GM19455 (cell line): ENCODE measurements at regions not wholly inside any gene's neighbourhood (a gene's known extent, or its start where the extent isn't known, plus 50 kb on each side); places are given as distances from the start of the nearest gene placed in this dataset.

Experiments used
- ATAC-seq: cut with Tn5 transposase; IDR thresholded peaks from one replicate; pipeline ENCODE4 v1.9.1; 2021; ENCODE audit not compliant: unreplicated experiment

DNA sequence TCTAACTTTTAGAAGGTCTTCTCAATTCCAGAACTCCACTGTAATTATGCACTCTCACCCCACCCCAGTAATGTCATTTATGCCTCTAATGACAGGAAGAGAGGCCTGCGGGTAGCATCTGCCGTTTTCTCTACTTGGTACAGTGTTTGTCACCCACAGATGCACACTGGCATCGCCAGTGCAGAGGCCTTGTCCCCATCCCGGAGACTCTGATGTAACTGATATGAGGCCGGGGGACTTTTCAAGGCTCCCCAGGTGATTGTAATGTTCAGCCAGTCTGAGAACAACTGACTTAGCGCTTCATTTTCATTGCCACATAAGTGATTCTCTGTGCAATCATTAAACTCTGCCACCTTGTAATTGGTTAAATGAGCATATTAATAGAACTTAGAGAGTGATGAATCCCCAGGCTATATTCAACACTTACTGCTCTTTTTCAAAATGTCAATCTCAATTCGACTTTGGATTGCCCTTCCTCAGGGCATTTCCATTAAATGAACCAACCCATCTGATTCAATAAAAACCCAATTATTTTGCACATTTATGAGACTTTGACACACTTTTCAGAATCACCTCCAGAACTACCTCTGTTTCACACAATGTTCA lies 113.2 kb downstream of the HERPUD2 start:
- no peak for ATAC-seq

DNA sequence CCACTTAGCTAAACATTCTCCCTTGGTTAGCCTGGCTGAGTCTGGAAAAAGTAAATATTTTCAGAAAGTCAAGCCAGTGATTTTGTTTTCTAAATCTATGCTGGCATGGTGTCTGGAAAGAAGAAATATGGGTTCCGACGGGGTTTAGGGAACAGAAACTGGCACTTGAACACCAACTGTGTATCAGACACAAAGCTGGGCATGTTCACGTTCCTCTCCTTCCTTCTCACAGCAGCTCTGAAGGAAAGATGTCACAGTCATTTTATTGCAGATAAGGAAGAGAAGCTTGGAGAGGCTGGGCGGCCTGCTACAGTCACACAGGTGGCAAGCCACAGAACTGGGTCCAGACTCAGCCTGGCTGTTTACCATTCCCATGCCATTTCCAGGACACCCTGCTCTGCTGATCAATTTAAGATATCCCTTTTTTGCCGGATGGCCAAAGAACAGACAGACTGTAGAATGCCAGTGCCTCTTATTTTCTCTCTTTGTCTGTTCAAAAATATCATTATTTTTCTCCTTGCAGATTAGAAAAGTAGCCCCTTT lies 118.8 kb downstream of the HERPUD2 start:
- no peak for ATAC-seq

GRCh38 chr7:35571611-35572240 lies 123.2 kb downstream of the HERPUD2 start:
- ATAC-seq: no peak

- ATAC-seq: no peak
Observed at GRCh38 chr7:35570937-35571336, 124.0 kb downstream of the HERPUD2 start.

GRCh38 chr7:35565927-35566326 lies 129.0 kb downstream of the HERPUD2 start:
- no peak for ATAC-seq

GRCh38 chr7:35558841-35559240 lies 136.1 kb downstream of the HERPUD2 start:
- no peak for ATAC-seq

DNA sequence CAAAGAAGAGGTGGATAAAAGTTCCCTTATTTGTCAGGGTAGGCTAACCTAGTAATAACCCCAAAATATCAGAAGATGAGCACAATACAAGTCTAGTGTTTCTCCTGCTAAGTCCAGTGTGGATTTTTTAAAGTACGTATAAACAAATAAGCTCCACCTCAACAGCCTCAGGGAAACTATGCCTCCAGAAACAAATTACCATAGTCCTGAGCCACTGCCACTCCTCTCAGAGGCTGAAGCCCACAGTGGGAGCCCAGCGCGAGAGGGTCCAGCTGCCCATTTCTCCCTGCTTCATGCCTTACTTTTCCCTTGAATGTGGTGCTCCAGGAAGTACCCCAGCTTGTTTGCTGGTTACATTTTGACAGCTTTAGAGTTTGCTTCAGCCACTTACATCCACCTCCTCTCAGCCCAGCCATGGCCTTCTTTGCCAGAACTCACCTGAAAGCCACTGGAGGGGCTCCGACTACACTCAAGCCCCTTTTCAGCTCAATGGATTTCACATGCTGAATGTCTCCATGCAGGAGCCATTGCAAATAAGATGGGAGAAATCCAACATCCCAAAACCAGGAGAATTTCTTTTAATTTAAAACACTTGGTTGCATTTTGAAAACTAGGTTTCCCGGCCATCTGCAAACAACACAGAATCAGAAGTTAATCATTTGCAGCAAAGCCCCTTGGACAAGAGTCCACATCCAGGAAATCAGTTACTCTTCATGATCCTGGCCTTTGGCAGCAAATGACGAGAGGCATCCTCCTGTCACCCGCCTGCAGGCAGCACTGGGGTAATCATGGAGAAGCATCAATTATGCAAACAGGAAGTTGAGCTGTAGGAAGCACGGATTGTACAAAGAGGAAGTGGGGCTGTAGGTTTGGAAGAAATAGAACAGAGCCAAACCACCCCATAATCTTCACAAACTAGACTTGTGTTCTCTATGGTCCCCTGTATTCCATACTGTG lies 138.1 kb downstream of the HERPUD2 start:
- no peak for ATAC-seq

- ATAC-seq: no peak
Observed at GRCh38 chr7:35555934-35556333, 139.0 kb downstream of the HERPUD2 start.

- ATAC-seq: no peak
Observed at GRCh38 chr7:35555386-35555785, 139.5 kb downstream of the HERPUD2 start.

GRCh38 chr7:35553519-35553918 lies 141.4 kb downstream of the HERPUD2 start:
- no peak for ATAC-seq

- no peak for ATAC-seq
Observed at GRCh38 chr7:35552691-35553090, 142.2 kb downstream of the HERPUD2 start.

DNA sequence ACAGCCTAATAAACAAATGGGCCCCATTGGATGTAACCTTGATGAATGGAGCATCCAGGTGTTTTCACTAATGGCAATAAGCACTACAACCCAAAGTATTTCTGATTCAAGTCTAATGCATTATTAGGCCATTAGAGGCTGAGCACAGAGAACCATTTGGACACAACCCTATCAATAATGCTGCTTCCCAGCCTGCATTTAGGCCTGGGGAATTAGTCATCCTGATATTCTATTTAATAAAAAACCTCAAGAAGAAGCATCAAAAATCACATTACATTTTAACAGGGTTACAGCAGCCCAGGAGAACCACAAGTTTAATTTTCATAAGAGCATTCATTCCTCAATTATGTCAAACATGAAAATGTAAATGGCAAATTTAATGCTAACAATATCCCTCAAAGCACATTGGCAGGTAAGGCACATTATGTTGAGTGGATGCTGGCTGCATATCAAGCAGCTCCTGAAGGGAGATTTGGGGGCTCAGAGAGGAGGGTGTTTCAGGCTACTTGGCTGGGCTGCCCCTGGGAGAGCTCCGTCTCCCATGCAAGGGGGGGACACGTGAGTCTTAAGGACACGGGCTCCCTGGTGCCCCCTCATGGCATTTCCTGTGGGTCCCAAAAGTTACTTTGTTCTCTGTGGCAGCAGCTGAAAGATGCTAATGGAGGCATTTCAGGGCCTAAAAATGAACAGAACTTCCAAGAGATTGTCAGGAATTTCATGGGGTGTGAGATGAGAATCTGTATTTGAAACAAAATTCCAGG lies 143.4 kb downstream of the HERPUD2 start:
- no peak for ATAC-seq

- ATAC-seq: no peak
Observed at GRCh38 chr7:35550831-35551230, 144.1 kb downstream of the HERPUD2 start.

- no peak for ATAC-seq
Observed at GRCh38 chr7:35549781-35550180, 145.2 kb downstream of the HERPUD2 start.

DNA sequence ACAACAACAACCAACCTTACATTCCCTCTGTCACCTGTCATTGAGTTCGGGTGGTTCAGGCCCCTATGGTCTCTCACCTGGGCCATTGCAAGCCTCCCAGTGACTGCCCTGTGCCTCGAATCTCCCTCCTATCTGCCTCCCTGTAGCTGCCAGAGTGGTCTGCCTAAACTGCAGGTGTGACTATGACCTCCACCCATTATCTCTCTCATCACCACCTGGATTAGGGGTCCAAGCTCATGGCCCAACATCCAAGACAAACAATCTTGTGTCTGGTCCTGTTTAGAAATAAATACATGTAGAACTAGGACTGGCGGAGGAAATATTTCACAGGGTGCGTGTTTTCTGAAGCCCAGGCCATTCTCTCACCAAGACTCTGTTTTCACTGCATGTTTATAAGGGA lies 146.6 kb downstream of the HERPUD2 start:
- ATAC-seq: no peak

GRCh38 chr7:35546691-35547429 lies 148.1 kb downstream of the HERPUD2 start:
- no peak for ATAC-seq

- ATAC-seq: no peak
Observed at GRCh38 chr7:35545831-35546230, 149.1 kb downstream of the HERPUD2 start.

DNA sequence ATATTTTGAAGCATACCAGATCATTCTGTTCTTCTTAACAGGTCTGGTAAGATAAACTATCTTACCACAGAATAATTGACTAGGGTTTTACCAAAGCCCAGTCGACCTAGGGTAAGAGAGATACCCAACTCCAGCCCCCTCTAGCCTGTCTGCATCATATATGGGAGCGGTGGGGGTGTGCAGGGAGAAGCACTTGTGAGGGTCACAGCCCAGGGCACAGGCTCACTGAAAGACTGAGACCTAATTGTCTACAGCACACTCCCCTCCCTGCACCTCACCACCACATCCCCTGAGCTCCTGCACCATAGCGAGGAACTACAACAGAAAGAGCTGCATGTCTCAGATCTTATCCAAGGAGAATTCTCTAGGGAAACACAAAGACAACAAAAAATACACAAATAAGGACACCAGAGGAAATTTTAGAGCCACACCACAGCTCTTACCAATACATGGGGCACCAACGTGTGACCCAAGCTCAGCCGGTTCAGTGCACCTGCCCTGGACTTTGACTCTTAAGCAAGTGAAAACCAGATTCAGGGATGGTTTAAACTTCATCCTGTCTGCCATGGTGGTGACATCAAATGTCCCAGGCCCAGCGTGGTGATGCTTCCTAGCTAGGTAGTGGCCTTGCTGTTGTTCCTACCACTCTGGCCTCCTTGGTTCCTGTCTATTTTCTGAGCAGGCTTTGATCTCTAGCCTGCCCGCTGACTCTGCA lies 150.8 kb downstream of the HERPUD2 start:
- ATAC-seq: no peak
